ENCODE measurements at regions not wholly inside any gene's neighbourhood (a gene's known extent, or its start where the extent isn't known, plus 50 kb on each side); places are given as distances from the start of the nearest gene placed in this dataset.

- no peak for DNase-seq (ENCODE audit: low read depth in 2 of 2)
- Histone ChIP-seq H3K9ac (ENCODE audit: insufficient read depth, low read length) (no peak overlapping the region), H4K20me1 (ENCODE audit: control insufficient read depth, extremely low read depth, insufficient read depth, low read length) (no peaks in the 10 kb centered on the region), H3K4me2 (ENCODE audit: extremely low read depth, insufficient read depth, low read length) (no peak overlapping the region), H3K4me3 (replicated peaks in 1 of 4; ENCODE audit: control extremely low read depth in 1 of 4, insufficient read depth in 1 of 4, low read depth in 3 of 4, low read length in 4 of 4) (no peak overlapping the region), H3K27me3 (ENCODE audit: control insufficient read depth, insufficient read depth, low read length) (no peaks in the 10 kb centered on the region), H2AFZ (ENCODE audit: low read length) (no peak overlapping the region), H3K9me3 (ENCODE audit: control insufficient read depth, insufficient read depth, low read depth, low read length) (no peaks in the 10 kb centered on the region), H3K27ac (ENCODE audit: insufficient read depth, low read length) (no peak overlapping the region), H3K4me1 (ENCODE audit: control insufficient read depth, extremely low read depth, insufficient read depth, low read length) (no peaks in the 10 kb centered on the region), H3K79me2 (ENCODE audit: control insufficient read depth, insufficient read depth, low read length) (no peaks in the 10 kb centered on the region), H3K36me3 (ENCODE audit: control insufficient read depth, insufficient read depth, low read length) (no peaks in the 10 kb centered on the region)
- TF ChIP-seq, protein P1, sequence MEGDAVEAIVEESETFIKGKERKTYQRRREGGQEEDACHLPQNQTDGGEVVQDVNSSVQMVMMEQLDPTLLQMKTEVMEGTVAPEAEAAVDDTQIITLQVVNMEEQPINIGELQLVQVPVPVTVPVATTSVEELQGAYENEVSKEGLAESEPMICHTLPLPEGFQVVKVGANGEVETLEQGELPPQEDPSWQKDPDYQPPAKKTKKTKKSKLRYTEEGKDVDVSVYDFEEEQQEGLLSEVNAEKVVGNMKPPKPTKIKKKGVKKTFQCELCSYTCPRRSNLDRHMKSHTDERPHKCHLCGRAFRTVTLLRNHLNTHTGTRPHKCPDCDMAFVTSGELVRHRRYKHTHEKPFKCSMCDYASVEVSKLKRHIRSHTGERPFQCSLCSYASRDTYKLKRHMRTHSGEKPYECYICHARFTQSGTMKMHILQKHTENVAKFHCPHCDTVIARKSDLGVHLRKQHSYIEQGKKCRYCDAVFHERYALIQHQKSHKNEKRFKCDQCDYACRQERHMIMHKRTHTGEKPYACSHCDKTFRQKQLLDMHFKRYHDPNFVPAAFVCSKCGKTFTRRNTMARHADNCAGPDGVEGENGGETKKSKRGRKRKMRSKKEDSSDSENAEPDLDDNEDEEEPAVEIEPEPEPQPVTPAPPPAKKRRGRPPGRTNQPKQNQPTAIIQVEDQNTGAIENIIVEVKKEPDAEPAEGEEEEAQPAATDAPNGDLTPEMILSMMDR (conservative IDR thresholded peaks at IDR 0.05 in 1 of 2, IDR thresholded peaks at IDR 0.05 in 1 of 2; ENCODE audit: low read depth in 1 of 2, low read length in 2 of 2) = no peak
- TF ChIP-seq EZH2 (IDR thresholded peaks at IDR 0.05; ENCODE audit: low read length, missing control alignments) = no peak
Observed at GRCh38 chr4:35972814-35973213, 271.5 kb downstream of the ARAP2 start.

DNA sequence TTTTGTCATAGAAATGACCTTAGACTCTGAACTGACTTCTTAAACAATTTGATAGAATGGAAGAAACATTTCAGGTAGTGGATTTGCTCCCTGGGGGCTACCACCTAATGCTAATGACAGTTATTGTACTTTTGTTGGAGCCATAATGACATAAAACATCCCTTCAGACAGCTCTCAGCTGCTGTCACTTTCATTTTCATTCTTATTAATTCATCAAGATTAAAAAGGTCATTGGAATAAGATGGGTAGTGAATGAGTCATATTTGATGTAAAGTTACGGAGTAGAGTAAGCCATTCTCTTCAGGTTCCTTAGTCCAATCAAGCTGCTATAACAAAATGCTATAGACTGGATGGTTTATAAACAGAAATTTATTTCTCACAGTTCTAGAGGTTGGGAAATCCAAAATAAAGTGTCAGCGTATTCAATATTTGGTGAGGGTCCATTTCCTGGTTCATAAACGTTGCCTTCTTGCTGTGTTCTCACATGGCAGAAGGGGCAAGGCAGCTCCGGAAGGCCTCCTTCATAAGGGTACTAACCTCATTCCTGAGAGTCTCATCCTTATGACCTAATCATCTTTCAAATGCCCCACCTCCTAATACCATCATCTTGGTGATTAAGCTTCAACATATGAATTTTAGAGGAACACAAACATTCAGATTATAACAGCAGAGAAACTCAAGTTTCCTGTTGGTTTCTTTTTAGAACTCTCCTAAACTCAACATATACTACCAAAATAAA, 268.5 kb downstream of the ARAP2 start:
- H4K20me1 ChIP-seq (ENCODE audit: control insufficient read depth, extremely low read depth, insufficient read depth, low read length) = no peaks in the 10 kb centered on the region
- H3K79me2 ChIP-seq (ENCODE audit: control insufficient read depth, insufficient read depth, low read length) = no peaks in the 10 kb centered on the region
- no peak overlapping the region for H2AFZ ChIP-seq (ENCODE audit: low read length)
- no peak overlapping the region for H3K4me3 ChIP-seq (replicated peaks in 1 of 4; ENCODE audit: control extremely low read depth in 1 of 4, insufficient read depth in 1 of 4, low read depth in 3 of 4, low read length in 4 of 4)
- H3K9ac ChIP-seq (ENCODE audit: insufficient read depth, low read length) = no peak overlapping the region
- no peaks in the 10 kb centered on the region for H3K9me3 ChIP-seq (ENCODE audit: control insufficient read depth, insufficient read depth, low read depth, low read length)
- H3K36me3 ChIP-seq (ENCODE audit: control insufficient read depth, insufficient read depth, low read length) = no peaks in the 10 kb centered on the region
- H3K27me3 ChIP-seq (ENCODE audit: control insufficient read depth, insufficient read depth, low read length) = no peaks in the 10 kb centered on the region
- no peak overlapping the region for H3K27ac ChIP-seq (ENCODE audit: insufficient read depth, low read length)
- no peaks in the 10 kb centered on the region for H3K4me1 ChIP-seq (ENCODE audit: control insufficient read depth, extremely low read depth, insufficient read depth, low read length)
- no peak overlapping the region for H3K4me2 ChIP-seq (ENCODE audit: extremely low read depth, insufficient read depth, low read length)
- no peak for DNase-seq (ENCODE audit: low read depth in 2 of 2)
- TF ChIP-seq, protein P1 (conservative IDR thresholded peaks at IDR 0.05 in 1 of 2, IDR thresholded peaks at IDR 0.05 in 1 of 2; ENCODE audit: low read depth in 1 of 2, low read length in 2 of 2) = no peak
- no peak for TF ChIP-seq EZH2 (IDR thresholded peaks at IDR 0.05; ENCODE audit: low read length, missing control alignments)

GRCh38 chr4:35978551-35978950, 265.8 kb downstream of the ARAP2 start:
- H3K9ac ChIP-seq (ENCODE audit: insufficient read depth, low read length) = no peak overlapping the region
- H3K4me1 ChIP-seq (ENCODE audit: control insufficient read depth, extremely low read depth, insufficient read depth, low read length) = no peaks in the 10 kb centered on the region
- no peak overlapping the region for H3K27ac ChIP-seq (ENCODE audit: insufficient read depth, low read length)
- H3K27me3 ChIP-seq (ENCODE audit: control insufficient read depth, insufficient read depth, low read length) = no peaks in the 10 kb centered on the region
- no peaks in the 10 kb centered on the region for H3K79me2 ChIP-seq (ENCODE audit: control insufficient read depth, insufficient read depth, low read length)
- H2AFZ ChIP-seq (ENCODE audit: low read length) = no peak overlapping the region
- TF ChIP-seq, protein P1 (conservative IDR thresholded peaks at IDR 0.05 in 1 of 2, IDR thresholded peaks at IDR 0.05 in 1 of 2; ENCODE audit: low read depth in 1 of 2, low read length in 2 of 2) = no peak
- no peak for TF ChIP-seq EZH2 (IDR thresholded peaks at IDR 0.05; ENCODE audit: low read length, missing control alignments)
- no peaks in the 10 kb centered on the region for H4K20me1 ChIP-seq (ENCODE audit: control insufficient read depth, extremely low read depth, insufficient read depth, low read length)
- no peak overlapping the region for H3K4me3 ChIP-seq (replicated peaks in 1 of 4; ENCODE audit: control extremely low read depth in 1 of 4, insufficient read depth in 1 of 4, low read depth in 3 of 4, low read length in 4 of 4)
- DNase-seq (ENCODE audit: low read depth in 2 of 2) = no peak
- no peaks in the 10 kb centered on the region for H3K36me3 ChIP-seq (ENCODE audit: control insufficient read depth, insufficient read depth, low read length)
- H3K4me2 ChIP-seq (ENCODE audit: extremely low read depth, insufficient read depth, low read length) = no peak overlapping the region
- no peaks in the 10 kb centered on the region for H3K9me3 ChIP-seq (ENCODE audit: control insufficient read depth, insufficient read depth, low read depth, low read length)

Data from fibroblast of lung (primary cell).